ENCODE measurements at regions not wholly inside any gene's neighbourhood (a gene's known extent, or its start where the extent isn't known, plus 50 kb on each side); places are given as distances from the start of the nearest gene placed in this dataset.

DNA sequence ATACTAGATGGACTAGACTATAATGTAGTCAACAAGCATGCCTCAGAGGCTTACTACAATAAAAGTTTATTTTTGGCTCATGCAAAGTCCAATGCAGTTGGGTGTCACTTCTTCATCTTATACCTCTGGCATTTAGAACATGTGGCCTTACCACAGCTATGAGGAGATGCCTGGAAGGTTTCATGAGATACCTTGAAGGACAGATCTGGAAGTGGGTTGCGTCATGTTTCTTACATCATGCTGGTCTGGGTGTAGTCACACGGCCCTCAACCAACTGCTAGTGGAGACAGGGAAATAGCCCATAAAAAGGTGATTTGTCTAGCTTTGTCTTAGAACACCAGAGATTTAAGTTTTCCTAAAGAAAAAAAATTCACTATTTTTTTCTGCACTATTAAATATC is 91.7 kb upstream of the MMADHC start:
- ATAC-seq = no peak

DNA sequence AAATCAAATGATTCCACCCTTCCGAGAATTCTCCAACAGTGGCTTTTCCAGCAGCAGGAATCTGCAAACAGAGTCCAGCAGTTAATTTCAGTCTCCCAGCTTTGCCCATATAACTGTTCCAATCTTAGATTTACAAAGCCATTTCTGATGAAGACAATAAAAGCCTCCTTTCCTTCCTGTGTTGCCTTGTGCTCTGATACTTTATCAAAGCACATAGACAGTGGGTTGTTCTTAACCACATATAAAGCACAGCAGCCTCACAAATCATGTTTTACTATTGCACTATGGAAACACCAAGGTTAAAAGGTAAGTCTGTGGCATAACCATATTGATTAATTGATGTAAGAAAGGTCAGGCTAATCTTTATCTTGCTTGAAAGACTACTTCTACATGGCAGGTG is 89.8 kb upstream of the MMADHC start:
- ATAC-seq = no peak

DNA sequence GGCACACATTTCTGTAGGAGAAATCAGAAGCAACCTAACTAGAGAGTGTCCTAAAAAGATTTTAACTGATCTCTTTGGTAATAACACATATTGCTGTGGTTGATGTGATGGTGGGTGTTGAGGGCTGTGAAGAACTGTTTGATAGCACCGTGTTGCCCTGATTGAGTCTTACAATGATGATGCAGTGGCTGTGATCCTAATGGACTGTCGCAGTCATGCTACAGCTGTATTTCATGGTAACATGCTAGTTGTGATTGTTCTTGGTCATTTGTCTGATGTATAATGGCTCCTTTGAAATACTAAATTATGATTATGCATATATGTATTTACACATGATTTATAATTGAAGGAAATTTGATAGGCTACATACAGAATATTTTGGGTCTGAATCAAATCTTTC is 82.5 kb upstream of the MMADHC start:
- ATAC-seq = no peak

DNA sequence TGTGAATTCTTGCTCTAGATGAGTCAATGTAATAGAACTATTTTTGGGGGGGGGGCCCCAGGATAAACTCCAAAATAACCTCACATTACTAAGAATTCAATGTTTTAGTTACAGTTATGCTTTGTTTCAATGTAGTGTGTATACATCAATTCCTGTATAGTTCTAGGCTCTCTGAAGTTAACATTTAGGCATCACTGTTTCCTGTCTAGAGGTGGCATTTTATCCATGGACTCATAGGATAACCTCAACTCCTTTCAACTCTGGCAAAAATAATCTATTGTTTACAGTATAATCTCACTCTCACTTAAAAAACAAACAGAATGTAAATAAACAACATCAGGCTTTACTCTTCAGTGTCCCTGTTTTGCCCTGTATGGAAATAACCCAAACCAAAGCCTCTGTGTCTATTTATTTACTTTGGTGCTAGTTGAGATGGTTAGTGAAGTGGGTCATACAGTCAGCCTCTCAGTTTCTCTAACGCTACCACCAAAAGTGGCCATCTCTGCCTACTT is 79.3 kb upstream of the MMADHC start:
- ATAC-seq = no peak

DNA sequence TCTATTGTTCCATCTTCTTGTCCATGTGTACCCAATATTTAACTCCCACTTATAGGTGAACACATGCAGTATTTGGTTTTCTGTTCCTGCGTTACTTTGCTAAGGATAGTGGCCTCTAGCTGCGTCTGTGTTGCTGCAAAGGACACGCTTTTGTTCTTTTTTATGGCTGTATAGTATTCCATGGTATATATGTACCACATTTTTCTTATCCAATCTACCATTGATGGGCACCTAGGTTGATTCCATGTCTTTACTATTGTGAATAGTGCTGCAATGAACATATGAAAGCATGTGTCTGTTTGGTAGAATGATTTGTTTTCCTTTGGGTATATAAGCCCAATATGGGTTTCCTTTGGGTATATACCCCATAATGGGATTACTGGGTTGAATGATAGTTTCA is 77.3 kb upstream of the MMADHC start:
- no peak for ATAC-seq

DNA sequence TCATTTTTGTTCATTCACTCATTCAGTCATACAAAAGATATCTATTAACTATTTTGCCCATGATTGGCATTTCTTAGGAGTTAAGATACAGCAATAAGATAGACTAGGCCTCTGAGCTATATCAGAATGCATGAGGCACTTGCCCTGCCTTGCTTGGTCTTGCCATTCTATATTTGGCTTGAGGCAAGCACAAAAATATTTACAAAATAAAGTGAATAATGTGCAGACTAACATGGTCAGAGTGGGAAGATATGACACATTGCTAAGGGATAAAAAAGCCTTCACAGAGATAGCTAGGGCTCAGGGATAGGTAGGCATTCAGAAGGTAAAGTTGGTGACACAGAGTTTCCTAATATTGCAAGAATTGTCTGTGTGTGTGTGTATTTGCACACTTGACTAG is 75.0 kb upstream of the MMADHC start:
- ATAC-seq = no peak

DNA sequence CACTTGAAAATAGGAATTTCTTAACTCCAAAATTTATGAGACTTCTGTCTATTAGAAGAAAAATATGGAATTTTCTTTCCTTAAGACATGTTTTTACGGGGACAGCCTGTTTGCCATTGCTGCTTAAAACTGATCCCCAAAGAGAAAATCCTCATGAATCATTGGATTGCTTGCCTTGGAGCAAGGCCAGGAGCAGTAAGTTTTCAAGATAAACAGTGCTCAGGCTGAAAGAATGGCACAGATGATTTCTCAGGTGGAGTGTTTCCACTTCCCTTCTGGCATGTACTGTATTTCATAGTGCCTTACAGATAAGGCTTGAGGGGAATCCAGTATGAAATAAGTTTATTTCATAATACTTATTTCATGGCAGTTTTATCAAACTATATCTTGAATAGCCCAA is 74.3 kb upstream of the MMADHC start:
- ATAC-seq = no peak

DNA sequence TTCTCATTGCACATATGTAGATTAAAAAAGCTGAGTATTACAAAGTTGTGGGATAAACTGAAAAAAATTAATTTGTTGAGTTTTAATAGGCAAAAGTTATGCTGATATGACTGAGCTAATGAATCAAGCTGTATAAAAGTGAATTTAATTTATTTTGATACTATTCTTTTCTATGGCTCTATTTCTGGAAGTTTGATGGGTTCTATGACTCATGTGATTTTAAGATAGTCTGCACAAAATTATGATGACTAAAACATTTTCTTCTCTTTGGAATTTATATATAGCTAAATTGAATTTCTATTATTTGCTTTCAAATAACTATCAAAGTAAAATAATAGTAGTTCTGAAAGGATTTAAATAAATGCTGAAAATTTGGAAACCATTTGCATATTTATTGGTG is 71.0 kb upstream of the MMADHC start:
- ATAC-seq = no peak

DNA sequence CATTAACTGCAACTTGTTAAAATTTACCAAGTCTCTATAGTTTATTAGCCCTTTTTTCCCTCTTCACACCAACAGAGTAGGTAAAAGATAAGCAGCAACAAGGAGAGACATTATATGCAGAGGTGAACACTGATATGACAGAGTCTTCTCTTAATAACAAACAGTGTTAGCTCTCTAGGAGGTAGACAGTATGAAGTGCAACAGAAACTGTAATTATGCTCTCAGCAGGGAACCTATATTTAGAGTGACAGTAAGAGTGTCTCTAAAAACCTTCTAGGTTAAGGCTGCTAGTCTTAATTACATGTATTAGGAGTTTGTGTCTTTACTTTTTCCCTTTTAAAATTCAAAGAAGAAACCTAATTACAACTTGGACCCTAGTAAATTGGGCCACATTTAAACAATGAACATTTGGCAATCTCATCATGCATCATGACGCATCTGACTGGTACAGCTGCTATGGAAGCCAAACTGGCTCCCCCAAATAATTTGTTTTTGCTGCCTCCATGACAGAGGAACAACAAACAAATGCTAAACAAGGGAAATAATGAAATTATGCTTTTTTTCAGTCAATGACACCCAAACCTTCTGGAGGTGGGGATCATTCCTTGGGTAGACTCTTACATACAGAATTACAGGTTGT is 69.9 kb upstream of the MMADHC start:
- ATAC-seq = no peak

DNA sequence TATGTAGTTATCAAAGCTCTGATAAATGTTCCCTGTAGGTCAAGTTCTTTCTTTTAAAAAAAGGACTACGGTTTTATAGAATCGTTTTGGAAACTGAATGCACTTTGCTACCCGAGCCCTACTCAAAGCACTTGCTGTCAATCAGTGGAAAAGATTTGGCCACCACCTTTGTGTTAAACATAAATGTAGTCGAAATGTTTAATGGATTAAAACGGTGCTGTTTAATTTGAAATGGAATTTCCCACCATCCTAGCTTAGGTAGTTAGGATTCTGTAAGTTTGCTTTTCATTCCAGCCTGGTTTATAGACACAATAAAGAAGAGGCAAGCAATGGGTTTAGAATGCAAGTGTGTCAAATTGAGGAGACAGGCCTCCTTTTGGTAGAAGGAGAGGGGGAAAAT is 69.4 kb upstream of the MMADHC start:
- no peak for ATAC-seq

DNA sequence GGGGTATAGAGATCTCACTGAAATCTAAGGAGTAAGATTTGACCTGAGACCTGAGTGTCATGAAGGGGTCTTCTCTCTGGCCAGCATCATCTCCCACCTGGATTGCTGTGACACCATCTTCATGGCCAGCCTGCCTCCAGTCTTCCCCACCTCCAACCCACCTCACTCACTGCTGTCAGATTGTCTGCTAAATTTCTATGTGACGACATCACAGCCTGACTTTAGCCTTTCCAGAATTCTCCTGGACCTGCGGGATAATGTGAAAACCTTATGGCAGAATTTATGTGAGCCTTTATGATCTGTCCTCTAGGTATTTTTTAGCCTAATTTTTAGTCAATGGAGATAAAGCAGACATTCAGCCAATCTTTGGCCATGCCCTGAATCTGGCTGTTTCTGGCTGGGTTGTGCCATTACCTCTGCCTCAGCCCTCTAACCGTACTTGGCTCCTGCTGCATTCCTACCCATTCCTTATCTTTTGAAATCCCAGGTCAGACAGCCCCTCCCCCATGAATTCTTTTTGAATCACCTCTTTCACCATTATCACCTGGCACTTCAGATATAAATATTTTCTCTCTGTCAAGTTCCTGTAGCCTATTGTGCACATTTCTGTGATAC is 66.4 kb upstream of the MMADHC start:
- ATAC-seq = no peak

DNA sequence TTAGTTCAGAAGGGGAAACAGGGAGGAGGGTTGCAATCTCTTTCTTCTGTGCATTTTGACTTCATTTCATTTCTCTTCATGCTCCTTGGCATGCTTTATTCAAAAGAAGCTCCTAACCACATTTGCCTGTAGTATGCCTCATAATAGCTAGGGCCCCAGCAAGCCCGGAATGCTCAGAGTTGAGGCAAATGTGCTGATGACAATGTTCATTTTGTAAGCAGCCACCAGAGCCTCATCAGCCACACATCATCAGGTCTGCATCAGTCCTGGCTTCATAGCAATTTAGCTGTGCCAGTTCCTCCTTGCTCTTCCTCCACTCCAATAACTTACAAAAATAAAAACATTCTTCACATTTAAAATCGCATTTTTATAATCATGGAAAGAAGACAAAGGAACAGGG is 65.4 kb upstream of the MMADHC start:
- ATAC-seq = no peak

DNA sequence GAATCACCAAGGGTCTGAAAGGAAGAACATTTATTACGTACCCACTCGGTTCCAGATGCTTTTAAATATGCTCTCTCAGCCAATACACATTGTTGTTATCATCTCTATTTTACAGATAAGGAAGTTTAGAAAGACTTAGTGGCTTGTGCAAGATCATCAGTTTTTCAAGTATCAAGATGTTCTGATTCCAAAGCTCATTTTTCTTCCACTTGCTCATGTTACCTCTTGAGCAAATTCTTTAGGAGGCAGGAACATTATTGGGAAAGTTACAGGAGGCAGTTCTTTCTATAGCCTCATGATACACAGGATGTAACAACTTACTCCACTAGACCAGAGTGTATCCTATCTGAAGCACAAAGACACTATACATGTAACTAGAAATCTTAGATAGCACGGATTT is 65.0 kb upstream of the MMADHC start:
- no peak for ATAC-seq

DNA sequence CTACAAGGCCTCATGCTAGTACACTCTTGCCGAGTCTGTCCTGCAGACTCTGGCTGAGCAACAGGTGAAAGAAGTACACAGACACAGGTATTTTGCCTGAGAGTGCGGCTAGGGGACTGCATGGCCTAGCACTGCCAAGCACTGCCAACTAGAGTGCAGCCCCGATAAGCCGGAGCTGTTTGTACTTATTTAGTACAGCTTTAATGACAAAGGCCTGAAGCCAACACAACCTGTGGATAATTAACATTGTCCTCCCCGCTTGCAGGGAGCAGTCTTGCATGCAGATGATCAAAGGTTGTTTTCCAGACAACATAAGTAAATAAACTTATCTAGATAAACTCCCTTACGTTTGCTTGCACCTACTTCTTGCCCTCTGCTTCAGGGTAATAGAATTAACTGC is 63.7 kb upstream of the MMADHC start:
- no peak for ATAC-seq

DNA sequence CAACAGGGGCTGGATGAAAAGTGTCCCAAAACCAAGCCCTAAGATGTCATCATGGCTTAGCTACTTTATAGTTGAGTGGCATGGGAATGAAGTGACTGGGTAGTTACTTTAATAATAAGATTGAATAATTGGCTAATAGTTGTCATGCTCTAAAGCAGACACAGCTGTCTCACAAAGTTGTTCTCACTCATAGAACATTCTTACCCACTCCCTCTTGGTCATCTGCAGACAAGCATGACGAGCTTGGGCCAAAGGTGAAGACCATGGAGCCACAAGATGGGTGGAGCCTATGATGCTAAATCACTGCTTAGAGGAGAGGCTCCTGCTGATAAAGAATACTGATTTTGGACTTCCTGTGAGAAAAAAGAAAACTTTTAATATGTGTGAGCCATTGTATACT is 62.4 kb upstream of the MMADHC start:
- no peak for ATAC-seq

DNA sequence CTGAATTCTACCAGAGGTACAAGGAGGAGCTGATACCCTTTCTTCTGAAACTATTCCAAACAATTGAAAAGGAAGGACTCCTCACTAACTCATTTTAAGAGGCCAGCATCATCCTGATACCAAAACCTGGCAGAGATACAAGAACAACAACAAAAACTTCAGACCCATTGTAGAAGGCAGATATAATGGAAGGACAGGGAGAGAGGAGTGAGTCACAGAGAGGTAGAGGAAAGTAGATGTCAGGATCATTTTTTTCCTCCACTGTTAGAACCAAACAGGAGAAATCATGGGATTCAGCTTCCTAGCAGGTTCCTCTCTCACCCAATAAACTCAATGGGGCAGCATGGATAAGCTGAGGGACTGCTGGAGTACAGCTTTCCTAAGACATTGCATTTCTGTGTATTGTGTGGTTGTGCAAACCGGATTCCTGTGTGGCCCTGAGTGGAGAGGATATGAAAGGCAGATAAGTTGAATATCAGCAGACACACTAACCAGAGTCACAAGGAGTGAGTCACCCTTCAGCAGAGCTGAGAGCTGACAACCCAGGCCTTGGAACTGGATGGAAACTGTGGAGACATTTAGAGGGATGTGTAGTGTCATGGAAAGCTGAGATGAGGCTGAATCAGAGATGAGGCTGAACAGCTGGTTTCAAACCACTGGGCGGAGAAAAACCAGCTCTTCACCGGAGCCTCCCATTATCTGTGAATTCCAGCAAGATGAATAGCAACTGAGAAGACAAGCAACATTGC is 60.9 kb upstream of the MMADHC start:
- ATAC-seq = peak; percentile 52

DNA sequence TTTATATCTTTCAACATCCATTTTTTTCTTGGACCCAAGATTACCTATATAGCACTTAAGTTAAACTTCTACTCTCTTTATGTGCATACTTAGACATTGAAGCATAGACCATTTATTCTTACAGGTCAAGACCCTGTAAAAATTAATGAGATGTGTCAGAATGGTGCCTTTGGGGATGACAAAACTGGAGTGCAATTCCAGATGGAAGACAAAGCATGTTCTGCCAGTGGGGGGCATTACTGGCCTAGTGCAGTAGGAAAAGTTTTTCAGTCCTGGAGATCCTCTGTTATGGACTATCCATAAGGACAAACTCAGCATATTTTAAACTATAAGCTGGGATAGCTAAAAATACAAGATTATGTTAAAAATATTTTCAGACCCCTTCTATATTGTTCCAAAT is 57.8 kb upstream of the MMADHC start:
- ATAC-seq = no peak
